PC-9 (cell line): ENCODE measurements at regions not wholly inside any gene's neighbourhood (a gene's known extent, or its start where the extent isn't known, plus 50 kb on each side); places are given as distances from the start of the nearest gene placed in this dataset.

ENCODE experiments used
- EZH2 ChIP-seq: fragments of 200-600 bp; sonication (generic); IDR thresholded peaks from 2 replicates; pipeline ENCODE4 v1.8.0; 2017; ENCODE audit warnings: antibody characterized with exemption, low read depth
- TF ChIP-seq, protein P1 (sequence below): fragments of 200-600 bp; sonication (generic); conservative IDR thresholded peaks from 2 replicates; pipeline ENCODE4 v1.6.1; 2017; ENCODE audit warnings: mixed run types, antibody characterized with exemption, mild to moderate bottlenecking, moderate library complexity

DNA sequence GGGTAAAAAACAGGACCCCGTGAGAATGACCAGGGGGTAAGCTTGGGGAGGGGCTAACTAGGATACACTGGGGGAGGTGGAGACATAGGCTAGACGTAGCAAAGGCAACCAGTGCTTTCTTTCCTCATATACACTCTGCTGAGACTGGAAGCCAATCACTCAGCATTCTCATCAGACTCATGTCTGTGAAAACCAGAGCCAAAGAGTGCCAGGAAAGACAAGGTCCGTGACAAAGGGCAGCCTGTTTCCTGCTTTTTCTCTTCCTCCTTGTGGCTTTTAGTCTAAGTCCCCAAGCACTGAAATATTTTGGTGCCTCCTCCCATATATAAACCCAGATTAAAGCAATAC lies 97.9 kb upstream of the NEDD9 start:
- TF ChIP-seq, protein P1, sequence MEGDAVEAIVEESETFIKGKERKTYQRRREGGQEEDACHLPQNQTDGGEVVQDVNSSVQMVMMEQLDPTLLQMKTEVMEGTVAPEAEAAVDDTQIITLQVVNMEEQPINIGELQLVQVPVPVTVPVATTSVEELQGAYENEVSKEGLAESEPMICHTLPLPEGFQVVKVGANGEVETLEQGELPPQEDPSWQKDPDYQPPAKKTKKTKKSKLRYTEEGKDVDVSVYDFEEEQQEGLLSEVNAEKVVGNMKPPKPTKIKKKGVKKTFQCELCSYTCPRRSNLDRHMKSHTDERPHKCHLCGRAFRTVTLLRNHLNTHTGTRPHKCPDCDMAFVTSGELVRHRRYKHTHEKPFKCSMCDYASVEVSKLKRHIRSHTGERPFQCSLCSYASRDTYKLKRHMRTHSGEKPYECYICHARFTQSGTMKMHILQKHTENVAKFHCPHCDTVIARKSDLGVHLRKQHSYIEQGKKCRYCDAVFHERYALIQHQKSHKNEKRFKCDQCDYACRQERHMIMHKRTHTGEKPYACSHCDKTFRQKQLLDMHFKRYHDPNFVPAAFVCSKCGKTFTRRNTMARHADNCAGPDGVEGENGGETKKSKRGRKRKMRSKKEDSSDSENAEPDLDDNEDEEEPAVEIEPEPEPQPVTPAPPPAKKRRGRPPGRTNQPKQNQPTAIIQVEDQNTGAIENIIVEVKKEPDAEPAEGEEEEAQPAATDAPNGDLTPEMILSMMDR, result no peak
- TF ChIP-seq EZH2, result no peak
